LNCaP clone FGC (cell line): ENCODE measurements at regions not wholly inside any gene's neighbourhood (a gene's known extent, or its start where the extent isn't known, plus 50 kb on each side); places are given as distances from the start of the nearest gene placed in this dataset.

Experiments
- DNase-seq: peaks from one replicate; pipeline ENCODE4 v3.0.0-alpha.2; 2011; ENCODE audit warnings: low read depth
- H3K4me3 ChIP-seq: 2 replicates; pipeline ENCODE4 v1.5.1; 2011; ENCODE audit warnings: mild to moderate bottlenecking, low read depth, low read length, control low read depth
- CTCF ChIP-seq: IDR thresholded peaks from 2 replicates; pipeline ENCODE4 v1.5.1; 2012; ENCODE audit warnings: mild to moderate bottlenecking; ENCODE audit not compliant: control insufficient read depth, insufficient read depth; ENCODE audit errors: extremely low read depth

- no peak for DNase-seq
- TF ChIP-seq CTCF = no peak
- H3K4me3 ChIP-seq = no peak overlapping the region
Observed at GRCh38 chr18:46414863-46415262, 242.2 kb downstream of the LOXHD1 start.

- no peak overlapping the region for H3K4me3 ChIP-seq
- no peak for TF ChIP-seq CTCF
- DNase-seq = no peak
Observed at GRCh38 chr18:46415532-46416252, 241.3 kb downstream of the LOXHD1 start.

- no peak for DNase-seq
- no peak overlapping the region for H3K4me3 ChIP-seq
- TF ChIP-seq CTCF = no peak
Observed at GRCh38 chr18:46416706-46417638, 240.0 kb downstream of the LOXHD1 start.

- DNase-seq = no peak
- H3K4me3 ChIP-seq = no peak overlapping the region
- no peak for TF ChIP-seq CTCF
Observed at GRCh38 chr18:46418663-46419260, 238.3 kb downstream of the LOXHD1 start.

- no peak overlapping the region for H3K4me3 ChIP-seq
- TF ChIP-seq CTCF = no peak
- no peak for DNase-seq
Observed at GRCh38 chr18:46419391-46420141, 237.5 kb downstream of the LOXHD1 start.

- TF ChIP-seq CTCF = no peak
- DNase-seq = no peak
- no peak overlapping the region for H3K4me3 ChIP-seq
Observed at GRCh38 chr18:46421973-46422551, 235.0 kb downstream of the LOXHD1 start.
